ENCODE measurements at regions not wholly inside any gene's neighbourhood (a gene's known extent, or its start where the extent isn't known, plus 50 kb on each side); places are given as distances from the start of the nearest gene placed in this dataset.

DNA sequence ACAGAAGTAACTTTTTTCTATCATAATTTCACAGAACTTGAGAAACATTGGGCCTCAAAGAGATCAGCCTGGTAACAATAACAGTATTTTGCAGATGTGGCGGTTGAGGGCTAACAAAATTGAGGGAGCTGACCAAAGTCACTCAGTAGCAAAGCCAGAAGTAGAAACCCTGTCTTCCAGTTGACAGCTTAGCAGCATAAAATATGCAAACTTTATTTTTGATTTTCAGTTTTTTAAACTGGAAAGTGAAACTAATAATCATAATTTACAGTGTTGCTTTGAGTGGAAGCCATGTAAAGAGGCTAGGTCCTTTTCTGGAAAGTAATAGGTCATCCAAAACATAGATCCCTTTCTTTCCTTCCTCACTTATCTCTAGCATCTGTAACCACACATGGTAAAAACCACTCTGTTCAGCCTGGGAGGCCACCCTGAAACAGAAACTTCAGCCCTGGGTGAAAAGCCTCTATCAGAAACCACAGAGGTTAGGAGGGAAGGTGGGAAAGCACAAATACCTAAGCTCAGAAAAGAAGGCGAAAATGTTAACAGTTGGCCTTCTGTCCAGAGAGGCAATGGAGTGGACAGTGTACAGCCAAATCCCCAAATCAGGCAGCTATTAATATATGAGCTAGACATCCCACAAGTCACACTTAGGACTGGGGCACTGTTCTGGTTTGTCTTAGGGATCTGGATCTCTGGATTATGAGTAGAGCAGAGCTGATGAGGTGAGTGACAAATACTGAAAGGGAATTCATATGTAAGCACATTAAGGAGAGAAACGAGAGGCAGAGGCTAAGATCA, 61.1 kb upstream of the ARSJ start:
- TF ChIP-seq EZH2 (IDR thresholded peaks at IDR 0.05; ENCODE audit: low read depth), result no peak
- TF ChIP-seq, protein P1, sequence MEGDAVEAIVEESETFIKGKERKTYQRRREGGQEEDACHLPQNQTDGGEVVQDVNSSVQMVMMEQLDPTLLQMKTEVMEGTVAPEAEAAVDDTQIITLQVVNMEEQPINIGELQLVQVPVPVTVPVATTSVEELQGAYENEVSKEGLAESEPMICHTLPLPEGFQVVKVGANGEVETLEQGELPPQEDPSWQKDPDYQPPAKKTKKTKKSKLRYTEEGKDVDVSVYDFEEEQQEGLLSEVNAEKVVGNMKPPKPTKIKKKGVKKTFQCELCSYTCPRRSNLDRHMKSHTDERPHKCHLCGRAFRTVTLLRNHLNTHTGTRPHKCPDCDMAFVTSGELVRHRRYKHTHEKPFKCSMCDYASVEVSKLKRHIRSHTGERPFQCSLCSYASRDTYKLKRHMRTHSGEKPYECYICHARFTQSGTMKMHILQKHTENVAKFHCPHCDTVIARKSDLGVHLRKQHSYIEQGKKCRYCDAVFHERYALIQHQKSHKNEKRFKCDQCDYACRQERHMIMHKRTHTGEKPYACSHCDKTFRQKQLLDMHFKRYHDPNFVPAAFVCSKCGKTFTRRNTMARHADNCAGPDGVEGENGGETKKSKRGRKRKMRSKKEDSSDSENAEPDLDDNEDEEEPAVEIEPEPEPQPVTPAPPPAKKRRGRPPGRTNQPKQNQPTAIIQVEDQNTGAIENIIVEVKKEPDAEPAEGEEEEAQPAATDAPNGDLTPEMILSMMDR (conservative IDR thresholded peaks at IDR 0.05), result no peak

Data from PC-9 (cell line).